Keratinocyte (primary cell): ENCODE measurements at regions not wholly inside any gene's neighbourhood (a gene's known extent, or its start where the extent isn't known, plus 50 kb on each side); places are given as distances from the start of the nearest gene placed in this dataset.

ENCODE experiments used
- DNase-seq: peaks from one replicate; pipeline ENCODE4 v3.0.0-alpha.2; 2011; ENCODE audit warnings: low read depth, missing footprints, low spot score
- FAIRE-seq: peaks from 2 replicates; lab custom pipeline; 2011; peaks lifted over from hg19 to GRCh38; lab: Jason Lieb, UNC
- H2AFZ ChIP-seq: 2 replicates; pipeline ENCODE4 v1.6.0; 2012; ENCODE audit warnings: low read length, control low read depth, inconsistent platforms; ENCODE audit not compliant: control insufficient read depth
- H3K27ac ChIP-seq: 2 replicates; pipeline ENCODE4 v1.5.1; 2011; ENCODE audit warnings: low read length; ENCODE audit not compliant: control insufficient read depth, insufficient read depth
- H3K27me3 ChIP-seq: 3 replicates; pipeline ENCODE4 v1.6.0; 2011; ENCODE audit warnings: low read length; ENCODE audit not compliant: control insufficient read depth, insufficient read depth; ENCODE audit errors: extremely low read depth
- H3K36me3 ChIP-seq, 2 experiments: 2 replicates in 1 of 2; 3 replicates in 1 of 2; pipeline ENCODE4 v1.5.1; 2011; ENCODE audit warnings: low read length in 2 of 2, mild to moderate bottlenecking in 1 of 2; ENCODE audit not compliant: control insufficient read depth in 2 of 2, insufficient read depth in 2 of 2; ENCODE audit errors: extremely low read depth in 1 of 2
- H3K4me1 ChIP-seq: 3 replicates; pipeline ENCODE4 v1.5.1; 2011; ENCODE audit warnings: low read length; ENCODE audit not compliant: control insufficient read depth, insufficient read depth; ENCODE audit errors: extremely low read depth
- H3K4me2 ChIP-seq: 3 replicates; pipeline ENCODE4 v1.6.0; 2011; ENCODE audit warnings: low read depth, low read length; ENCODE audit not compliant: control insufficient read depth, insufficient read depth; ENCODE audit errors: extremely low read depth
- H3K4me3 ChIP-seq, 3 experiments: fragments of 200-600 bp in 1 of 3; sonication (generic) in 1 of 3; 2 replicates in 2 of 3; 3 replicates in 1 of 3; pipeline ENCODE4 v1.5.1; 2011 to 2016; ENCODE audit warnings: low read length in 3 of 3, mild to moderate bottlenecking in 3 of 3, control low read depth in 2 of 3, inconsistent platforms in 1 of 3, low read depth in 1 of 3, mixed read lengths in 1 of 3, mixed run types in 1 of 3, moderate library complexity in 1 of 3; ENCODE audit not compliant: control insufficient read depth in 2 of 3, insufficient read depth in 2 of 3; ENCODE audit errors: extremely low read depth in 1 of 3
- H3K79me2 ChIP-seq: 2 replicates; pipeline ENCODE4 v1.6.0; 2012; ENCODE audit warnings: low read length; ENCODE audit not compliant: control insufficient read depth, insufficient read depth
- H3K9ac ChIP-seq: 3 replicates; pipeline ENCODE4 v1.6.0; 2011; ENCODE audit warnings: low read length; ENCODE audit not compliant: control insufficient read depth, insufficient read depth; ENCODE audit errors: extremely low read depth
- H3K9me1 ChIP-seq: 3 replicates; pipeline ENCODE4 v1.6.0; 2011; ENCODE audit warnings: low read length; ENCODE audit not compliant: control insufficient read depth, insufficient read depth; ENCODE audit errors: extremely low read depth
- H3K9me3 ChIP-seq: 2 replicates; pipeline ENCODE4 v1.5.1; 2012; ENCODE audit warnings: low read depth, low read length; ENCODE audit not compliant: control insufficient read depth
- H4K20me1 ChIP-seq: 3 replicates; pipeline ENCODE4 v1.6.0; 2011; ENCODE audit warnings: low read length; ENCODE audit not compliant: control insufficient read depth, insufficient read depth; ENCODE audit errors: extremely low read depth
- CTCF ChIP-seq, 3 experiments: IDR thresholded peaks in 1 of 3; conservative IDR thresholded peaks in 1 of 3; optimal IDR thresholded peaks in 1 of 3; 2 replicates in 2 of 3; 3 replicates in 1 of 3; pipeline versions ENCODE3 to v1.5.1; 2011; ENCODE audit warnings: low read length in 3 of 3, mild to moderate bottlenecking in 3 of 3, moderate library complexity in 2 of 3, control low read depth in 1 of 3, inconsistent platforms in 1 of 3; ENCODE audit not compliant: insufficient read depth in 2 of 3; ENCODE audit errors: extremely low read depth in 1 of 3
- EZH2 ChIP-seq: IDR thresholded peaks from one replicate; pipeline ENCODE4 v1.6.1; 2012; ENCODE audit warnings: inconsistent platforms, mild to moderate bottlenecking, low read length, moderate library complexity
- dilution Hi-C: fragments of 300-500 bp; cut with MboI; formaldehyde crosslinking; loops from one replicate; pipeline ENCODE4 v1.7.0; 2020; ENCODE audit warnings: low sequenced_read_pairs; ENCODE audit not compliant: extremely low pct_ligation_motif_present

GRCh38 chr4:41465146-41465761, 72.7 kb upstream of the LIMCH1 start:
- FAIRE-seq (no peak), DNase-seq (no peak)
- H3K4me3 ChIP-seq = no peak overlapping the region
- H3K27me3 ChIP-seq = peaks cover 3% of the 10 kb centered on the region
- no peak overlapping the region for H3K4me2 ChIP-seq
- H3K36me3 ChIP-seq = no peaks in the 10 kb centered on the region
- TF ChIP-seq CTCF (optimal IDR thresholded peaks at IDR 0.05 in 1 of 3, IDR thresholded peaks at IDR 0.05 in 1 of 3, conservative IDR thresholded peaks at IDR 0.05 in 1 of 3; ENCODE audit: extremely low read depth in 1 of 3, insufficient read depth in 2 of 3, low read length in 3 of 3) = no peak
- no peak for TF ChIP-seq EZH2
- no peaks in the 10 kb centered on the region for H3K9me3 ChIP-seq
- H2AFZ ChIP-seq = no peak overlapping the region
- H3K27ac ChIP-seq = no peak overlapping the region
- H3K9ac ChIP-seq = no peak overlapping the region
- dilution Hi-C loops = no loop called here
- H4K20me1 ChIP-seq = no peaks in the 10 kb centered on the region
- no peaks in the 10 kb centered on the region for H3K79me2 ChIP-seq
- no peaks in the 10 kb centered on the region for H3K9me1 ChIP-seq
- H3K4me1 ChIP-seq = no peaks in the 10 kb centered on the region

DNA sequence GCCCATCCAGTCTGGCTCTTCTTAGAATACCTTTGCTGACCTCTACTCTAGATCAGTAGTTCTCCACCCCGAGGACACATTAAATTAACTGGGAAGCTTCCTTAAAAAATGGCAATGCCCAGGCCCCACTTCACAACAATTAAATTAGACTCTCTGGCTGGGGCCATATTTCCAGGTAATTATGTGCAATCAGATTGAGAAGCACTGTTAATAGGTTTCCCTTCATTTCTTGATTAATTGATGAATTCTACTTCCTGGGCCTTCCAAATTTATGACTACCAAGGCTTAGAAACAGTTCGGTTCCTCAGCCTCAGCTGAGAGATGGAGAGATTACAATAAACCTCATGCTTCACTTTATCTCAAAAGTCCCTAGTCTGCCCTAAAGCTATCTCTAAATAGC, 71.7 kb upstream of the LIMCH1 start:
- DNase-seq = no peak
- dilution Hi-C loops = no loop called here
- Histone ChIP-seq H3K4me2 (no peak overlapping the region), H3K36me3 (no peaks in the 10 kb centered on the region), H3K4me1 (no peaks in the 10 kb centered on the region), H3K4me3 (no peak overlapping the region), H3K79me2 (no peaks in the 10 kb centered on the region), H3K9me1 (no peaks in the 10 kb centered on the region), H4K20me1 (no peaks in the 10 kb centered on the region), H2AFZ (no peak overlapping the region), H3K9me3 (no peaks in the 10 kb centered on the region), H3K27ac (no peak overlapping the region), H3K27me3 (peaks cover 3% of the 10 kb centered on the region), H3K9ac (no peak overlapping the region)
- no peak for TF ChIP-seq EZH2
- no peak for TF ChIP-seq CTCF (optimal IDR thresholded peaks at IDR 0.05 in 1 of 3, IDR thresholded peaks at IDR 0.05 in 1 of 3, conservative IDR thresholded peaks at IDR 0.05 in 1 of 3; ENCODE audit: extremely low read depth in 1 of 3, insufficient read depth in 2 of 3, low read length in 3 of 3)
- FAIRE-seq = no peak
